ENCODE measurements at regions not wholly inside any gene's neighbourhood (a gene's known extent, or its start where the extent isn't known, plus 50 kb on each side); places are given as distances from the start of the nearest gene placed in this dataset.

- intact Hi-C loops (cut with micrococcal nuclease) = no loop called here
- ATAC-seq (ENCODE audit: low read depth) (no peak), DNase-seq (no peak)
- no peak for TF ChIP-seq CTCF (IDR thresholded peaks at IDR 0.05)
- H3K27me3 Mint-ChIP-seq = peaks cover 3% of the 10 kb centered on the region
- H3K36me3 Mint-ChIP-seq (ENCODE audit: low read depth) = no peaks in the 10 kb centered on the region
- CTCF ChIA-PET = no interaction called here
- H3K27ac Mint-ChIP-seq = no peak overlapping the region
- POLR2A ChIA-PET = no interaction called here
- no peaks in the 10 kb centered on the region for H3K4me1 Mint-ChIP-seq
- H3K4me3 Mint-ChIP-seq = no peak overlapping the region
- H3K9me3 Mint-ChIP-seq = no peaks in the 10 kb centered on the region
Measured at GRCh38 chr20:23254034-23254433, 96.6 kb upstream of the NXT1 start.

GRCh38 chr20:23253524-23253923 lies 97.1 kb upstream of the NXT1 start:
- ChIA-PET POLR2A (no interaction called here), CTCF (no interaction called here)
- H3K36me3 Mint-ChIP-seq (ENCODE audit: low read depth) = no peaks in the 10 kb centered on the region
- no peaks in the 10 kb centered on the region for H3K4me1 Mint-ChIP-seq
- H3K27ac Mint-ChIP-seq = no peak overlapping the region
- intact Hi-C loops (cut with micrococcal nuclease) = no loop called here
- no peak for ATAC-seq (ENCODE audit: low read depth)
- no peak for DNase-seq
- H3K27me3 Mint-ChIP-seq = peaks cover 3% of the 10 kb centered on the region
- no peaks in the 10 kb centered on the region for H3K9me3 Mint-ChIP-seq
- H3K4me3 Mint-ChIP-seq = no peak overlapping the region
- TF ChIP-seq CTCF (IDR thresholded peaks at IDR 0.05) = no peak

GRCh38 chr20:23251779-23252178 lies 98.8 kb upstream of the NXT1 start:
- intact Hi-C loops (cut with micrococcal nuclease) = no loop called here
- Mint-ChIP-seq H3K36me3 (ENCODE audit: low read depth) (no peaks in the 10 kb centered on the region), H3K27me3 (peaks cover 3% of the 10 kb centered on the region), H3K27ac (no peak overlapping the region), H3K9me3 (no peaks in the 10 kb centered on the region), H3K4me3 (no peak overlapping the region), H3K4me1 (peaks cover 6% of the 10 kb centered on the region)
- ChIA-PET POLR2A (no interaction called here), CTCF (no interaction called here)
- TF ChIP-seq CTCF (IDR thresholded peaks at IDR 0.05) = no peak
- no peak for DNase-seq
- no peak for ATAC-seq (ENCODE audit: low read depth)

GRCh38 chr20:23249541-23249940 lies 101.0 kb upstream of the NXT1 start:
- Mint-ChIP-seq H3K27me3 (peaks cover 4% of the 10 kb centered on the region), H3K36me3 (ENCODE audit: low read depth) (no peaks in the 10 kb centered on the region), H3K4me1 (peaks cover 11% of the 10 kb centered on the region), H3K4me3 (no peak overlapping the region), H3K27ac (no peak overlapping the region), H3K9me3 (no peaks in the 10 kb centered on the region)
- ChIA-PET POLR2A (no interaction called here), CTCF (no interaction called here)
- intact Hi-C loops (cut with micrococcal nuclease) = loop anchor here (5.0 kb wide), 1 partner anchor 557 kb away; no protein-coding TSS in a partner anchor
- no peak for TF ChIP-seq CTCF (IDR thresholded peaks at IDR 0.05)
- ATAC-seq (ENCODE audit: low read depth) (no peak), DNase-seq (no peak)

GRCh38 chr20:23248461-23248882 lies 102.1 kb upstream of the NXT1 start:
- TF ChIP-seq CTCF (IDR thresholded peaks at IDR 0.05) = no peak
- H3K36me3 Mint-ChIP-seq (ENCODE audit: low read depth) = no peaks in the 10 kb centered on the region
- ChIA-PET CTCF (no interaction called here), POLR2A (no interaction called here)
- no peak for ATAC-seq (ENCODE audit: low read depth)
- intact Hi-C loops (cut with micrococcal nuclease) = loop anchor here (5.0 kb wide), 1 partner anchor 556 kb away; no protein-coding TSS in a partner anchor
- peaks cover 4% of the 10 kb centered on the region for H3K27me3 Mint-ChIP-seq
- no peak for DNase-seq
- no peak overlapping the region for H3K27ac Mint-ChIP-seq
- H3K4me3 Mint-ChIP-seq = no peak overlapping the region
- H3K9me3 Mint-ChIP-seq = no peaks in the 10 kb centered on the region
- peaks cover 11% of the 10 kb centered on the region for H3K4me1 Mint-ChIP-seq
